Epithelial cell of proximal tubule (primary cell): ENCODE measurements at regions not wholly inside any gene's neighbourhood (a gene's known extent, or its start where the extent isn't known, plus 50 kb on each side); places are given as distances from the start of the nearest gene placed in this dataset.

Experiments used
- DNase-seq: peaks from one replicate; pipeline ENCODE4 v3.0.0-alpha.2; 2011; ENCODE audit warnings: low read depth
- H3K4me3 ChIP-seq: 2 replicates; pipeline ENCODE4 v1.5.1; 2011; ENCODE audit warnings: low read depth, mild to moderate bottlenecking, low read length
- CTCF ChIP-seq: conservative IDR thresholded peaks from 2 replicates; pipeline ENCODE4 v1.5.1; 2012; ENCODE audit warnings: low read depth, mild to moderate bottlenecking, low read length

GRCh38 chr21:40923901-40924300, 76.9 kb upstream of the DSCAM start:
- no peak overlapping the region for H3K4me3 ChIP-seq
- TF ChIP-seq CTCF: no peak
- no peak for DNase-seq

- H3K4me3 ChIP-seq: no peak overlapping the region
- TF ChIP-seq CTCF: no peak
- DNase-seq: no peak
These were observed 77.7 kb upstream of the DSCAM start for GRCh38 chr21:40924641-40925040.

GRCh38 chr21:40926238-40926637, 79.3 kb upstream of the DSCAM start:
- no peak for TF ChIP-seq CTCF
- no peak for DNase-seq
- no peak overlapping the region for H3K4me3 ChIP-seq

- no peak overlapping the region for H3K4me3 ChIP-seq
- no peak for DNase-seq
- no peak for TF ChIP-seq CTCF
These were observed 82.9 kb upstream of the DSCAM start for GRCh38 chr21:40929833-40930232.

- no peak for DNase-seq
- no peak for TF ChIP-seq CTCF
- H3K4me3 ChIP-seq: no peak overlapping the region
These were observed 84.2 kb upstream of the DSCAM start for GRCh38 chr21:40931197-40931596.

GRCh38 chr21:40936178-40936577, 89.2 kb upstream of the DSCAM start:
- DNase-seq: no peak
- TF ChIP-seq CTCF: no peak

GRCh38 chr21:40936771-40937261, 89.9 kb upstream of the DSCAM start:
- H3K4me3 ChIP-seq: no peak overlapping the region
- no peak for TF ChIP-seq CTCF
- no peak for DNase-seq

More at GRCh38 chr21:40936178-40936577, 89.2 kb upstream of the DSCAM start:
- H3K4me3 ChIP-seq: no peak overlapping the region
